IMR-90 (cell line): ENCODE measurements at regions not wholly inside any gene's neighbourhood (a gene's known extent, or its start where the extent isn't known, plus 50 kb on each side); places are given as distances from the start of the nearest gene placed in this dataset.

Source experiments
- ATAC-seq: fragments of 200-7000 bp; cut with Tn5 transposase; 2 replicates; pipeline ENCODE4 v1.9.1; 2020; ENCODE audit warnings: low read depth, mild to moderate bottlenecking, moderate library complexity
- BruUV-seq: library from RNA; stranded (reverse); fragments of 400-500 nt; replicated peaks from 2 replicates; lab custom pipeline; 2021; lab: Mats Ljungman, UMichigan
- CTCF ChIA-PET: fragments of 300-600 bp; formaldehyde crosslinking; extraction: SDS; loops from one replicate; lab custom pipeline; 2021; ENCODE audit warnings: antibody characterized with exemption; lab: Yijun Ruan, JAX
- POLR2A ChIA-PET: fragments of 300-600 bp; sonication (Branson Sonifier 250); formaldehyde crosslinking; loops from one replicate; lab custom pipeline; 2022; ENCODE audit warnings: antibody characterized with exemption; ENCODE audit not compliant: unreplicated experiment; lab: Charles Lee
- DNase-seq: peaks from one replicate; pipeline ENCODE4 v3.0.0; 2013
- H2AFZ ChIP-seq: replicated peaks from 2 replicates; pipeline ENCODE3; 2013; ENCODE audit warnings: low read length, mild to moderate bottlenecking; ENCODE audit not compliant: poor library complexity
- H2AK5ac ChIP-seq: 2 replicates; pipeline ENCODE4 v1.6.1; 2013; ENCODE audit warnings: low read depth, low read length, inconsistent platforms
- H2AK9ac ChIP-seq: replicated peaks from 2 replicates; pipeline ENCODE3; 2013; ENCODE audit warnings: mild to moderate bottlenecking, low read depth, low read length, moderate library complexity; ENCODE audit not compliant: poor library complexity
- H2BK120ac ChIP-seq: 2 replicates; pipeline ENCODE4 v1.6.1; 2013; ENCODE audit warnings: low read depth, low read length, inconsistent platforms
- H2BK15ac ChIP-seq: 3 replicates; pipeline ENCODE4 v1.6.1; 2013; ENCODE audit warnings: low read depth, low read length, inconsistent platforms
- H2BK20ac ChIP-seq: 2 replicates; pipeline ENCODE4 v1.6.1; 2013; ENCODE audit warnings: low read depth, mild to moderate bottlenecking, inconsistent platforms, low read length, moderate library complexity
- H2BK5ac ChIP-seq: 2 replicates; pipeline ENCODE4 v1.6.1; 2013; ENCODE audit warnings: mild to moderate bottlenecking, low read depth, low read length, inconsistent platforms; ENCODE audit not compliant: poor library complexity, severe bottlenecking
- H3K14ac ChIP-seq: replicated peaks from 2 replicates; pipeline ENCODE4 v1.6.1; 2013; ENCODE audit warnings: low read depth, low read length, inconsistent platforms
- H3K18ac ChIP-seq: 2 replicates; pipeline ENCODE4 v1.6.1; 2013; ENCODE audit warnings: low read depth, low read length, control low read depth
- H3K23ac ChIP-seq: 2 replicates; pipeline ENCODE4 v1.6.1; 2013; ENCODE audit warnings: low read depth, low read length, inconsistent platforms
- H3K27ac ChIP-seq: 2 replicates; pipeline ENCODE4 v1.5.1; 2013; ENCODE audit warnings: mild to moderate bottlenecking, control low read depth, low read length; ENCODE audit not compliant: insufficient read depth
- H3K27me3 ChIP-seq: 2 replicates; pipeline ENCODE4 v1.6.1; 2013; ENCODE audit warnings: low read length; ENCODE audit not compliant: control insufficient read depth, insufficient read depth
- H3K36me3 ChIP-seq: 2 replicates; pipeline ENCODE4 v1.6.1; 2013; ENCODE audit warnings: low read length, mixed read lengths; ENCODE audit not compliant: control insufficient read depth, insufficient read depth
- H3K4ac ChIP-seq: 2 replicates; pipeline ENCODE4 v1.6.1; 2013; ENCODE audit warnings: low read depth, low read length, inconsistent platforms
- H3K4me1 ChIP-seq: 2 replicates; pipeline ENCODE4 v1.6.1; 2013; ENCODE audit warnings: low read length, mixed read lengths; ENCODE audit not compliant: control insufficient read depth, insufficient read depth
- H3K4me2 ChIP-seq: 2 replicates; pipeline ENCODE4 v1.6.1; 2013; ENCODE audit warnings: low read depth, mild to moderate bottlenecking, control low read depth, low read length, moderate library complexity
- H3K4me3 ChIP-seq: 2 replicates; pipeline ENCODE4 v1.5.1; 2013; ENCODE audit warnings: low read depth, mild to moderate bottlenecking, control low read depth, low read length, moderate library complexity; ENCODE audit not compliant: insufficient read depth
- H3K56ac ChIP-seq: 2 replicates; pipeline ENCODE4 v1.6.1; 2013; ENCODE audit warnings: low read length, inconsistent platforms; ENCODE audit not compliant: insufficient read depth; ENCODE audit errors: extremely low read depth
- H3K79me1 ChIP-seq, 2 experiments: 2 replicates each; pipeline ENCODE4 v1.6.1; 2013; ENCODE audit warnings: low read length in 2 of 2, inconsistent platforms in 1 of 2, low read depth in 1 of 2
- H3K9ac ChIP-seq: 2 replicates; pipeline ENCODE4 v1.6.1; 2013; ENCODE audit warnings: low read depth, low read length, control low read depth
- H3K9me1 ChIP-seq: 2 replicates; pipeline ENCODE4 v1.6.1; 2013; ENCODE audit warnings: low read length, inconsistent platforms; ENCODE audit not compliant: insufficient read depth
- H3K9me3 ChIP-seq: 2 replicates; pipeline ENCODE4 v1.6.1; 2013; ENCODE audit warnings: low read length; ENCODE audit not compliant: control insufficient read depth, insufficient read depth
- H4K20me1 ChIP-seq: 2 replicates; pipeline ENCODE4 v1.6.1; 2013; ENCODE audit warnings: low read length, inconsistent platforms; ENCODE audit not compliant: insufficient read depth
- H4K5ac ChIP-seq: 2 replicates; pipeline ENCODE4 v1.6.1; 2013; ENCODE audit warnings: mild to moderate bottlenecking, low read depth, low read length, control low read depth
- H4K8ac ChIP-seq, 2 experiments: 2 replicates each; pipeline ENCODE4 v1.6.1; 2013; ENCODE audit warnings: low read depth in 2 of 2, low read length in 2 of 2, control low read depth in 1 of 2, inconsistent platforms in 1 of 2
- H4K91ac ChIP-seq: 2 replicates; pipeline ENCODE4 v1.6.1; 2013; ENCODE audit warnings: low read depth, low read length, inconsistent platforms; ENCODE audit not compliant: insufficient read depth
- BHLHE40 ChIP-seq: fragments of 150-350 bp; IDR thresholded peaks from 2 replicates; pipeline ENCODE4 v1.6.1; 2016; ENCODE audit warnings: mild to moderate bottlenecking, low read depth, low read length
- CEBPB ChIP-seq: IDR thresholded peaks from 2 replicates; pipeline ENCODE4 v1.6.1; 2012; ENCODE audit warnings: low read depth, low read length, improper control_type of control experiment
- CHD1 ChIP-seq: IDR thresholded peaks from 2 replicates; pipeline ENCODE4 v1.6.1; 2012; ENCODE audit warnings: low read depth, low read length, improper control_type of control experiment
- CTCF ChIP-seq: conservative IDR thresholded peaks from 2 replicates; pipeline ENCODE4 v1.5.1; 2012; ENCODE audit warnings: mild to moderate bottlenecking, low read depth, low read length, improper control_type of control experiment
- ELK1 ChIP-seq: fragments of 150-350 bp; IDR thresholded peaks from 2 replicates; pipeline ENCODE4 v1.6.1; 2016; ENCODE audit warnings: low read depth, mild to moderate bottlenecking, low read length, moderate library complexity, borderline replicate concordance
- FOS ChIP-seq: fragments of 150-350 bp; IDR thresholded peaks from 2 replicates; pipeline ENCODE4 v1.6.1; 2016; ENCODE audit warnings: low read depth, low read length
- MAFK ChIP-seq: IDR thresholded peaks from 2 replicates; pipeline ENCODE4 v1.6.1; 2012; ENCODE audit warnings: low read depth, low read length, improper control_type of control experiment
- MAZ ChIP-seq: IDR thresholded peaks from 2 replicates; pipeline ENCODE4 v1.6.1; 2012; ENCODE audit warnings: low read depth, mild to moderate bottlenecking, low read length, improper control_type of control experiment, moderate library complexity, borderline replicate concordance
- MXI1 ChIP-seq: IDR thresholded peaks from 2 replicates; pipeline ENCODE4 v1.6.1; 2012; ENCODE audit warnings: low read depth, mild to moderate bottlenecking, low read length, moderate library complexity, borderline replicate concordance
- NFE2L2 ChIP-seq: fragments of 150-350 bp; IDR thresholded peaks from 2 replicates; pipeline ENCODE4 v1.6.1; 2016; ENCODE audit warnings: low read depth, mild to moderate bottlenecking, low read length
- POLR2A ChIP-seq: IDR thresholded peaks from 2 replicates; pipeline ENCODE4 v1.6.1; 2012; ENCODE audit warnings: mild to moderate bottlenecking, low read depth, low read length
- RAD21 ChIP-seq: IDR thresholded peaks from 2 replicates; pipeline ENCODE4 v1.6.1; 2012; ENCODE audit warnings: low read length, improper control_type of control experiment
- RCOR1 ChIP-seq: IDR thresholded peaks from 2 replicates; pipeline ENCODE4 v1.6.1; 2012; ENCODE audit warnings: mild to moderate bottlenecking, low read length, improper control_type of control experiment; ENCODE audit not compliant: insufficient replicate concordance
- RFX5 ChIP-seq: IDR thresholded peaks from 2 replicates; pipeline ENCODE4 v1.8.0; 2012; ENCODE audit warnings: low read depth, mild to moderate bottlenecking, low read length, moderate library complexity
- SMC3 ChIP-seq: fragments of 150-350 bp; IDR thresholded peaks from 2 replicates; pipeline ENCODE4 v1.6.1; 2016; ENCODE audit warnings: low read depth, mild to moderate bottlenecking, antibody characterized with exemption, low read length, moderate library complexity
- dilution Hi-C: fragments of 300-500 bp; cut with HindIII; formaldehyde crosslinking; loops from one replicate; pipeline ENCODE4 v1.14.3; 2018; ENCODE audit warnings: low sequenced_read_pairs; ENCODE audit not compliant: unreplicated experiment
- in situ Hi-C: fragments of 300-500 bp; cut with MboI; formaldehyde crosslinking; loops from 3 replicates; pipeline ENCODE4 v1.14.3; 2019; ENCODE audit warnings: low sequenced_read_pairs, inconsistent platforms, mixed read lengths
- intact Hi-C: fragments of 100-400 bp; cut with micrococcal nuclease; formaldehyde crosslinking; loops from 2 replicates; pipeline ENCODE4 v1.10.0; 2022
- TF ChIP-seq, protein P1 (sequence below): fragments of 150-350 bp; IDR thresholded peaks from 2 replicates; pipeline ENCODE4 v1.6.1; 2017; ENCODE audit warnings: mild to moderate bottlenecking, antibody characterized with exemption, low read length, low read depth

GRCh38 chr1:72483846-72484357 lies 201.6 kb upstream of the NEGR1 start:
- H4K5ac ChIP-seq: no peak overlapping the region
- no peak overlapping the region for H4K8ac ChIP-seq
- H4K20me1 ChIP-seq: no peaks in the 10 kb centered on the region
- no peak overlapping the region for H2BK120ac ChIP-seq
- H2AK9ac ChIP-seq: no peak overlapping the region
- H3K4me3 ChIP-seq: no peak overlapping the region
- no peaks in the 10 kb centered on the region for H3K4me1 ChIP-seq
- no peak overlapping the region for H4K91ac ChIP-seq
- no peak overlapping the region for H2AFZ ChIP-seq
- DNase-seq (no peak), ATAC-seq (no peak)
- dilution Hi-C loops: no loop called here
- no peaks in the 10 kb centered on the region for H3K9me1 ChIP-seq
- no peaks in the 10 kb centered on the region for H3K9me3 ChIP-seq
- no peak overlapping the region for H3K27ac ChIP-seq
- H3K36me3 ChIP-seq: no peaks in the 10 kb centered on the region
- TF ChIP-seq BHLHE40 (no peak), CEBPB (no peak), RCOR1 (no peak), RAD21 (no peak), SMC3 (no peak), CHD1 (no peak), MAZ (no peak), ELK1 (no peak), NFE2L2 (no peak), POLR2A (no peak), FOS (no peak), MAFK (no peak), MXI1 (no peak), RFX5 (no peak), CTCF (no peak)
- TF ChIP-seq, protein P1, sequence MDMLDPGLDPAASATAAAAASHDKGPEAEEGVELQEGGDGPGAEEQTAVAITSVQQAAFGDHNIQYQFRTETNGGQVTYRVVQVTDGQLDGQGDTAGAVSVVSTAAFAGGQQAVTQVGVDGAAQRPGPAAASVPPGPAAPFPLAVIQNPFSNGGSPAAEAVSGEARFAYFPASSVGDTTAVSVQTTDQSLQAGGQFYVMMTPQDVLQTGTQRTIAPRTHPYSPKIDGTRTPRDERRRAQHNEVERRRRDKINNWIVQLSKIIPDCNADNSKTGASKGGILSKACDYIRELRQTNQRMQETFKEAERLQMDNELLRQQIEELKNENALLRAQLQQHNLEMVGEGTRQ: no peak
- H3K4me2 ChIP-seq: no peak overlapping the region
- H3K56ac ChIP-seq: no peak overlapping the region
- H2AK5ac ChIP-seq: no peak overlapping the region
- in situ Hi-C loops: no loop called here
- no peak overlapping the region for H3K23ac ChIP-seq
- no peak overlapping the region for H3K14ac ChIP-seq
- H3K27me3 ChIP-seq: no peaks in the 10 kb centered on the region
- H3K4ac ChIP-seq: no peak overlapping the region
- ChIA-PET POLR2A (no interaction called here), CTCF (no interaction called here)
- BruUV-seq: no TSS peak
- intact Hi-C loops: no loop called here
- H2BK20ac ChIP-seq: no peak overlapping the region
- H2BK15ac ChIP-seq: no peak overlapping the region
- H3K9ac ChIP-seq: no peak overlapping the region
- H2BK5ac ChIP-seq: no peak overlapping the region
- H3K18ac ChIP-seq: no peak overlapping the region
- no peaks in the 10 kb centered on the region for H3K79me1 ChIP-seq
